Right lobe of liver (tissue), 6 donors: ENCODE measurements at regions not wholly inside any gene's neighbourhood (a gene's known extent, or its start where the extent isn't known, plus 50 kb on each side); places are given as distances from the start of the nearest gene placed in this dataset.
"Not testable (repeated sequence)": the region's sequence is repeated elsewhere in the genome, so short reads cannot be mapped to it uniquely, and the experiment has no call there.

ENCODE experiments used
- ATAC-seq, 4 donors: fragments of 200-7000 bp; cut with Tn5 transposase; one replicate each; pipeline ENCODE4 v1.9.1; 2020; ENCODE audit warnings: mild to moderate bottlenecking in 4 of 4, moderate library complexity in 4 of 4
- DNase-seq, 3 donors: peaks; one replicate each; pipeline ENCODE4 v3.0.0-alpha.2; 2020
- H3K27ac ChIP-seq, 3 donors: fragments of 200-600 bp; one replicate each; pipeline ENCODE4 v1.8.0; 2022
- H3K27me3 ChIP-seq, 2 donors: fragments of 200-600 bp; one replicate each; pipeline ENCODE4 v1.8.0; 2022
- H3K36me3 ChIP-seq, 4 donors: fragments of 200-600 bp; sonication (generic) in 1 of 4; one replicate each; pipeline versions ENCODE4 v1.5.1 to v1.8.0; 2017 to 2022; ENCODE audit warnings: control low read depth in 1 of 4
- H3K4me1 ChIP-seq, 4 donors: fragments of 200-600 bp; sonication (generic) in 1 of 4; one replicate each; pipeline versions ENCODE4 v1.5.1 to v1.8.0; 2017 to 2022; ENCODE audit warnings: control low read depth in 1 of 4
- H3K4me3 ChIP-seq, 3 donors: fragments of 200-600 bp; one replicate each; pipeline ENCODE4 v1.8.0; 2022
- H3K9me3 ChIP-seq, 4 donors: fragments of 200-600 bp; sonication (generic) in 1 of 4; one replicate each; pipeline versions ENCODE4 v1.5.1 to v1.8.0; 2017 to 2022; ENCODE audit warnings: control low read depth in 1 of 4
- POLR2A ChIP-seq: fragments of 450-650 bp; IDR thresholded peaks from one replicate; pipeline ENCODE4 v1.6.1; 2017; ENCODE audit warnings: antibody characterized with exemption, mild to moderate bottlenecking
- WGBS: methylation state at CpG from one replicate; pipeline ENCODE4 v1.1.6; 2018; ENCODE audit warnings: low coverage, low lambda C conversion rate; ENCODE audit not compliant: insufficient coverage; ENCODE audit errors: missing lambda C conversion rate; 5-methylcytosine and 5-hydroxymethylcytosine counted together
- intact Hi-C, 2 donors: fragments of 100-400 bp; cut with DNase I; formaldehyde crosslinking; loops; one replicate each; pipeline versions ENCODE4 v1.11.2 to v1.14.1; 2022
- TF ChIP-seq, protein P1 (sequence below), 4 donors: fragments of 200-600 bp in 3 of 4; fragments of 450-650 bp in 1 of 4; IDR thresholded peaks; one replicate each; pipeline versions ENCODE4 v1.5.1 to v1.8.0; 2016 to 2022; ENCODE audit warnings: antibody characterized with exemption in 4 of 4, mild to moderate bottlenecking in 2 of 4
- donor health status: DM: no; HTN: yes; CAD: no.
- donor health status: DM: no; HTN: no; CAD: no.
- donor health status: DM: no; HTN: no; CAD: no.
- donor health status: DM: no; HTN: yes; CAD: no.
- donor health status: DM: no; HTN: yes; CAD: no.

DNA sequence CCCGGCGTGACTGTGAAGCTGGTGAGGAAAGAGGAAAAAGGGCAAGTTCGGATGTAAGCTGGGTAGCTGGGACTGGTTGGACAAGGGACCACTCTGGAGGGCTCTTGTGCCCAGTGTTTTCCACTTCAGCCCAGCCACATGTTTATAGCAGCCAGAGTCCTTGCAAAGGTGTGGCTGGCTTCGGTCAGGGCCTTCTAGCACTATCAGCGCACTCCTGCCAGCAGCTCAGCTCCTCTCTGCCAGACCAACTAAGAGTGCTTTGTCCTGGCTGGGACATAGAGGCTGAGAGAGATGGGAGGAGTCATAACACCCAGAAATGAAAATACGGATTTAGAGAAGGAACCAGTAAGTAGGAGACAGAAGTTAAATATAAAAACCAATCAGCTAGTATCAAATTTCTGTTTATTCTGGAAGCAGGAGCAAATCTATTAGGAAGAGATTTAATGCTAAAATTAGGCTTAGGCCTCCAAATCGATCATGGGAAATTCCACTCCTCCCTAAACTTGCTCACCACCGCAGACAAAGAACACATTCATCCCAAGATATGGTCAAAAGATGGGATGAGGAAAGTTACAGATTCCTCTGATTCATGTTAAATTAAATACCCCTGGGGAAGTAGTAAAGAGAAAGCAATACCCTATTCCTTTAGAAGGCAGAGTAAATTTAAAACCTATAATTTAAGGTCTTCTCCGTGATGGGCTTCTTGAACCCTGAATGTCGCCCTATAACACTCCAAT is 135.0 kb downstream of the RALA start:
- Histone ChIP-seq H3K4me3 (no peak overlapping the region), H3K36me3 (no peaks in the 10 kb centered on the region), H3K4me1 (no peaks in the 10 kb centered on the region), H3K27me3 (no peaks in the 10 kb centered on the region), H3K27ac (no peak overlapping the region), H3K9me3 (no peaks in the 10 kb centered on the region)
- intact Hi-C loops = no loop called here
- WGBS = 85% methylated on average over 9 of the region's 10 CpGs
- ATAC-seq = no peak
- DNase-seq = no peak
- TF ChIP-seq, protein P1, sequence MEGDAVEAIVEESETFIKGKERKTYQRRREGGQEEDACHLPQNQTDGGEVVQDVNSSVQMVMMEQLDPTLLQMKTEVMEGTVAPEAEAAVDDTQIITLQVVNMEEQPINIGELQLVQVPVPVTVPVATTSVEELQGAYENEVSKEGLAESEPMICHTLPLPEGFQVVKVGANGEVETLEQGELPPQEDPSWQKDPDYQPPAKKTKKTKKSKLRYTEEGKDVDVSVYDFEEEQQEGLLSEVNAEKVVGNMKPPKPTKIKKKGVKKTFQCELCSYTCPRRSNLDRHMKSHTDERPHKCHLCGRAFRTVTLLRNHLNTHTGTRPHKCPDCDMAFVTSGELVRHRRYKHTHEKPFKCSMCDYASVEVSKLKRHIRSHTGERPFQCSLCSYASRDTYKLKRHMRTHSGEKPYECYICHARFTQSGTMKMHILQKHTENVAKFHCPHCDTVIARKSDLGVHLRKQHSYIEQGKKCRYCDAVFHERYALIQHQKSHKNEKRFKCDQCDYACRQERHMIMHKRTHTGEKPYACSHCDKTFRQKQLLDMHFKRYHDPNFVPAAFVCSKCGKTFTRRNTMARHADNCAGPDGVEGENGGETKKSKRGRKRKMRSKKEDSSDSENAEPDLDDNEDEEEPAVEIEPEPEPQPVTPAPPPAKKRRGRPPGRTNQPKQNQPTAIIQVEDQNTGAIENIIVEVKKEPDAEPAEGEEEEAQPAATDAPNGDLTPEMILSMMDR (IDR thresholded peaks at IDR 0.05) = no peak
- TF ChIP-seq POLR2A = no peak

DNA sequence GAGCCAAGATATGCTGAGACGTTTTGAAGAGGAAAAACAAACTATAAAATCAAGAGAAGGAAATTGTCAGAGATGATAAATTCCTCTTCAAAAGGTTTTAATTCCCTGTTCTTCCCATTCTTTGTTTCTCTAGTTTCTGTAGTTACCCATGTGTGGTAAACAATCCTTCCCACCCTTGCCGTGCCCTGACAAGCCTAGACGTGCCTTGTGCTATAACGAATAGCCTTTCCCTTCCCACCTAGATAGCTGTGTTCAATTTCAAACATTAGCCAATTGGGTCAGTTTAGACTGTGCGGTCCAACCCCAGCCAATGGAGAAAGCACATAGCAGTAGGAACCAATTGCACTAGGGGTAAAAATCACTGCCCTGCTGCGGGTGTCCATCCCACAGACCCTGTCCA is 138.1 kb downstream of the RALA start:
- H3K27ac ChIP-seq = no peak overlapping the region
- TF ChIP-seq, protein P1 (IDR thresholded peaks at IDR 0.05) = no peak
- no peak for TF ChIP-seq POLR2A
- no peaks in the 10 kb centered on the region for H3K9me3 ChIP-seq
- H3K4me3 ChIP-seq = no peak overlapping the region
- H3K4me1 ChIP-seq = no peaks in the 10 kb centered on the region
- 67% methylated on average over 4 of the region's 6 CpGs for whole genome bisulfite sequencing
- intact Hi-C loops = no loop called here
- H3K27me3 ChIP-seq = no peaks in the 10 kb centered on the region
- no peak for DNase-seq
- ATAC-seq = no peak
- H3K36me3 ChIP-seq = no peaks in the 10 kb centered on the region

DNA sequence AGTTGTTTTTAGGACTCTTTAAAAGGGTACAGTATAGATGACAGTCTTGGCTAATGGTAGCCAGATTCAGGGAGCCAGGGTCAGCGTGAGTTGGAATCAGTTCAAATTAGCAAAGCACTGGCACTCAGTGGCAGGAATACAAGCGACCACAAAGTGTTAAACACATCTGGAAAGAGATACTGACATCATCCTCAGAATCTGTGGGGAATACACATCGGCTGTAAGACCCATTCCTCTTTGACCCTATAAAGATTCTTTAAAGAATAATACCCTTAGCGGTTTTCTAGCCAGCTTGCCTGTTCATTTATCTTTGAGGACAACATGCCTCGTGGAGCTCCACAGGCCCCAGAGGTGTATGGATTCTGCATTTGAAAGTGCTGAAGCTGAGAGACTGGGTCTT is 139.1 kb downstream of the RALA start:
- not testable (repeated sequence) for H3K27me3 ChIP-seq

DNA sequence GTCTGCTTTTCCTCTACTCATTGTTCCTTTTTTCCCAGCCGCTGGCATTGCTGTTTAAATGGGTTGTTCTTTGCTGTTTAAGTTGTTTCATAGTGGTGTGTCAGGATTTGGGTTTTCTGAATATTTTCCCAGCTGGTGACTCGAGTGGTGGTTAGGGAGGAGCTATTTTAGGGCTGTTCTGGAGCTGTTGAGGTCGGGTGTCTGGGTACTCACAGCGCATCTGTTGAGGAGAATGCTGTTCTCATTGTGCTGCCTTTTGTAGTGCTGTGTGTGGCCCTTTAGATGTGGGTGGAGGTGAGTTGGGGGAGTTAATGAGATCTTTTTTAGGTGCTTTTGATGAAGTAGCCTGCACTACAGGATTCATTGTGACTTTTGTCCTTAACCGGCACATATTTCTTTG is 139.5 kb downstream of the RALA start:
- H3K27ac ChIP-seq, ATAC-seq, H3K4me3 ChIP-seq, H3K27me3 ChIP-seq, H3K4me1 ChIP-seq, DNase-seq, H3K36me3 ChIP-seq, H3K9me3 ChIP-seq, intact Hi-C loops: not testable (repeated sequence)
- 61% methylated on average over 5 of the region's 5 CpGs for WGBS

More for the DNA sequence above, 139.1 kb downstream of the RALA start:
- intact Hi-C loops, DNase-seq, H3K9me3 ChIP-seq, H3K36me3 ChIP-seq, H3K27ac ChIP-seq, H3K4me3 ChIP-seq, H3K4me1 ChIP-seq, ATAC-seq: not testable (repeated sequence)
- WGBS = 72% methylated on average over 5 of the region's 5 CpGs

DNA sequence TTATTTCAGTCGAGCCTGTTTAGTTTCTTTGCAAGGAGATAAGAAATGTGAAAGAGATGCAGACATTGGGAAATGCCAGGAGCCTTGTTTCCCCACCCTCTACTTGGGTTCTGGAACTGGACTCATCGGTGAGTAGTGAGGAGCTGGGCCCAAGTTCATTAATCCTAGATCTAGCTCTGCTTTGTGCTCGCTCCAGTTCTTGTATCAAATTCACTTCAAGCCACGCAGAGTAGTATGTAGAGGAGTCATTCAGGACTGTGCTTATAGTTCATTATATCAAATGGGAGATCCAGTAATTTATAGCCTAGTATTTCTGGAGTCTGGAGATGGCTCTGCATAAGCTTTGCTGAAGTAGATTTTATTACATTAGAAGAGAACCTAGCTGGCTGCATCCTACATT is 142.5 kb downstream of the RALA start:
- H3K36me3 ChIP-seq, H3K27ac ChIP-seq, H3K4me1 ChIP-seq, H3K9me3 ChIP-seq, ATAC-seq, intact Hi-C loops, H3K27me3 ChIP-seq, DNase-seq, H3K4me3 ChIP-seq: not testable (repeated sequence)
- 76% methylated on average over 2 of the region's 4 CpGs for WGBS

DNA sequence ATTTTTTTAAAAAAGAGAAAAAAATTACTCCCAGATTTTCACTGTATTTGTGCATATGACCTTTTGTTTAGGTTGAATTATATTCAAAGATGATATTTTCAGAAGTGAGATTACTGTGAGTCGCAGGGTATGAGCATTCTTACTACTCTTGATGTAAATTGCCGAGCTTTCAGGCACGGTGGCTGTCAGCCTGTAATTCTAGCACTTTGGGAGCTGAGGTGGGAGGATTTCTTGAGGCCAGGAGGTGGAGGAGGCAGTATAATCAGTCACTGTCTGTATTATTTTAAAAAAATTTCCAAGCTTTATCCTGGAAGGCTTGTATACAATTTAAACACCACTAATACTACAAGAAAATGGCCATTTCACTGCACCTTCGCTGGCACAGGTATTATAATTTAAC is 145.1 kb downstream of the RALA start:
- WGBS = 79% methylated on average over 4 of the region's 4 CpGs
- H3K4me3 ChIP-seq, DNase-seq, H3K9me3 ChIP-seq, intact Hi-C loops, H3K27me3 ChIP-seq, ATAC-seq, H3K27ac ChIP-seq, H3K4me1 ChIP-seq, H3K36me3 ChIP-seq: not testable (repeated sequence)

DNA sequence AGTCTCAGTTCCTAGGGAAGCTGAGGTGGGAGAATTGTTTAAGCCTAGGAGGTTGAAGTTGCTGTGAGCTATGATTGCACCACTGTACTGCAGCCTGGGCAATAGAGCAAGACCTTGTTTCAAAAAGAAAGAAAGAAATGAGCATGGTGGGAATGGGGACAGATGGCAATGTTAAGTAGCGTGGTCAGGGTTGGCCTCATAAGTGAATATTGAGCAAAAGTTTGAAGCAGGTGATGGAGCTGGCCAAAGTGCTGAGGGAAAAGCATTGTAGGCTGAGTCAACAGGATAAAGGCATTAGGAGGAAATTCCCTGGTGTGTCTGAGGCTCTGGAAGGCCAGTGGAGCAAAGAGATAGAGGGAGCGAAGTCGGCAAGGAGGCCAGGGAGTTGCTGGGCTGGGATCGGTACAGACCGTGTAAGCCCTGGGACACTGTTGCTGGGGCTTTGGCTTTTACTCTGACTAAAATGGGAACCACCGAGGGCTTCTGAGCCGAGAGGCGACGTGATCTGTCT is 151.0 kb downstream of the RALA start:
- intact Hi-C loops, H3K9me3 ChIP-seq, H3K36me3 ChIP-seq, ATAC-seq, DNase-seq, H3K4me3 ChIP-seq, H3K27me3 ChIP-seq, H3K27ac ChIP-seq, H3K4me1 ChIP-seq: not testable (repeated sequence)
- WGBS = 100% methylated on average over 5 of the region's 9 CpGs

DNA sequence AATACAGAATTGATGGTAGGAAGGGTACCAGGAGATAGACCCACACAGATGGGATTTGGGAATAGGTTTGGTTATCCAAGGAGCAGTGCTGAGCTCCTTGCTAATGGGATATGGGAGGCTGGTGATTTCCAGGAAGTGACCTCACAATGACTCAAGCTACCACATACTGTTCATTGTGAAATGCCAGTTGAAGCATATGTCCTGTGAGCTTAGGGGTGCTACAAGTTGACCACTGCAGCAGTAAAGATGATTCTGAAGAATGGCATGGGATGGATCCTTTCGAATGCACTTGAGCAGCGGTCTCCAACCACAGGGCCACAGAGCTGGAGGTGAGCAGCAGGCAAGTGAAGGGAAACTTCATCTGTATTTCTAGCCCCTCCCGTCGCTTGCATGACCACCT is 158.2 kb downstream of the RALA start:
- intact Hi-C loops, H3K4me3 ChIP-seq, ATAC-seq, H3K27me3 ChIP-seq, DNase-seq, H3K9me3 ChIP-seq, H3K4me1 ChIP-seq, H3K27ac ChIP-seq, H3K36me3 ChIP-seq: not testable (repeated sequence)
- WGBS = no CpG with 5 or more reads among the region's 4 CpGs

DNA sequence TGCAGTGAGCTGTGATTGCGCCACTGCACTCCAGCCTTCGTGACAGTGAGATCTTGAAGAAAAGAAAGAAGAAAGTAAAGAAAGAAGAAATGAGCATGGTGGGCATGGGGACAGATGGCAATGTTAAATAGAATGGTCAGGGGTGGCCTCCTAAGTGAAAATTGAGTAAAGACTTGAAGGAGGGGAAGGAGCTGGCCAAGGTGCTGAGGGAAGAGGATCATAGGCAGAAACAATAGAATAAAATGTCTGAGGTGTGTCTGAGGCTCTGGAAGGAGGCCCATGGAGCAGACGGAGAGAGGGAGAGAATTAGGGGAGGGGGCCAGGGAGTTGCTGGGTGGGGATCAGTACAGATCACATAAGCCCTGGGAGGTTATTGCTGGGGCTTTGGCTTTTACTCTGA is 163.1 kb downstream of the RALA start:
- H3K27ac ChIP-seq, H3K4me1 ChIP-seq, ATAC-seq, intact Hi-C loops, H3K36me3 ChIP-seq, H3K27me3 ChIP-seq, H3K9me3 ChIP-seq, DNase-seq, H3K4me3 ChIP-seq: not testable (repeated sequence)
- WGBS = 70% methylated on average over 3 of the region's 3 CpGs

DNA sequence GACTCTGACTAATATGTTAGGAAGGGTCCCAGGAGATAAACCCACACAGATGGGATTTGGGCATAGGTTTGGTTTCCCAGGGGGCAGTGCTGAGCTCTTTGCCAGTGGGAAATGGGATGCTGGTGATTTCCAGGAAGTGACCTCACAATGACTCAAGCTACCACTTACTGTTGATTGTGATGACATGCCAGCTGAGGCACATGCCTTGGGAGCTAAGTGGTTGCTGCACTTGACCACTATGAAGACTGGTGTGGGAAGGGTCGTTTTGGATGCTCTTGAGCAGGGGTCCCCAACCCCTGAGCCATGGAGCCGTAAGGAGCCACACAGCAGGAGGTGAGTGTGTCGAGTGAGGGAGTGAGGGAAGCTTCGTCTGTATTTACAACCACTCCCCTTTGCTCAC is 159.0 kb upstream of the CDK13 start:
- H3K36me3 ChIP-seq, H3K27me3 ChIP-seq, H3K27ac ChIP-seq, ATAC-seq, H3K4me3 ChIP-seq, intact Hi-C loops, H3K4me1 ChIP-seq, DNase-seq, H3K9me3 ChIP-seq: not testable (repeated sequence)
- WGBS = 92% methylated on average over 2 of the region's 4 CpGs
